ENCODE measurements at regions not wholly inside any gene's neighbourhood (a gene's known extent, or its start where the extent isn't known, plus 50 kb on each side); places are given as distances from the start of the nearest gene placed in this dataset.
A peak's percentile ranks its signal among the peaks of the same experiment; 100 is the strongest.
"Not testable (repeated sequence)": the region's sequence is repeated elsewhere in the genome, so short reads cannot be mapped to it uniquely, and the experiment has no call there.

DNA sequence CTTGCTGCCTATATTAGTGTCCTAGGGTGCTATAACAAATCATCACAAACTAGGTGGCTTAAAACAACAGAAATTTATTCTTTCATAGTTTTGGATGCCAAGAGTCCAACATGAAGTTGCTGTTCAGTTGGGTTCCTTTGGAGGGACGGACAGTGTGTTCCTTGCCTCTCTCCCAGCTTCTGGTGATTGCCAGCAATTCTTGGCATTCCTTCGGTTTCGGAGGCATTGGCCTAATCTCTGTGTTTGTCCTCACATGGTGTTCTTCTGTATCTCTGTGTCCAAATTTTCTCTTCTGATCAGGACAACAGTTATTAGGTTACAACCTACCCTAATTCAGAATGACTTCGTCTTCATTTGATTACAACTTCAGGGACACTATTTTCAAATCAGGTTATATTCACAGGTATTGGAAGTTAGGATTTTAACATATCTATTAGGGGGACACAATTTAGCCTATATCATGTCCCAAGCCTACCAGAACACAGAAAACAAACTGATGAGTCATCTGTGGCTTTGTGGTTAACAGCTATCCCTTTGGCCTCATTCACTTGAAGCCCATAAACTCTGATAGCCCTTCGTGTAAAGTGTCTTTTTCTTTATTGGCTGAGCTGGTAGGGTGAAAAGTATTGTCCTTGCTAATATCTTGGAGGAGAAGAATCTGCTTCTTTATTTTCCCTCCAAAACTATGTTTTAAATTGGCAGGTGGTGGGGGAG is 83.2 kb upstream of the PAPPA2 start:
- no peak for TF ChIP-seq EZH2 (IDR thresholded peaks at IDR 0.05; ENCODE audit: borderline replicate concordance, low read depth, low read length, severe bottlenecking)
- TF ChIP-seq CTCF (IDR thresholded peaks at IDR 0.05; ENCODE audit: borderline replicate concordance, extremely low read depth, low read length, poor library complexity, severe bottlenecking) = no peak
- DNase-seq = no peak
- H3K4me2 ChIP-seq (ENCODE audit: insufficient read depth, low read length) = no peak overlapping the region

GRCh38 chr1:176374967-176375569 is 87.9 kb upstream of the PAPPA2 start:
- H3K36me3 ChIP-seq (ENCODE audit: insufficient read depth, low read length) = no peaks in the 10 kb centered on the region
- no peaks in the 10 kb centered on the region for H3K9me3 ChIP-seq (ENCODE audit: insufficient read depth, low read length, severe bottlenecking)
- H3K9ac ChIP-seq (ENCODE audit: low read depth, low read length) = no peak overlapping the region
- ATAC-seq (ENCODE audit: insufficient read depth, low read depth) = peak; percentile 96
- H2AFZ ChIP-seq (ENCODE audit: low read depth, low read length) = no peak overlapping the region; the same call in 1 of the 2 replicates
- no peak overlapping the region for H3K4me2 ChIP-seq (ENCODE audit: insufficient read depth, low read length)
- H3K79me2 ChIP-seq (ENCODE audit: insufficient read depth, low read length) = no peaks in the 10 kb centered on the region
- TF ChIP-seq CTCF (IDR thresholded peaks at IDR 0.05; ENCODE audit: borderline replicate concordance, extremely low read depth, low read length, poor library complexity, severe bottlenecking) (peak; percentile 95), EZH2 (IDR thresholded peaks at IDR 0.05; ENCODE audit: borderline replicate concordance, low read depth, low read length, severe bottlenecking) (no peak)
- no peaks in the 10 kb centered on the region for H3K27me3 ChIP-seq (ENCODE audit: insufficient read depth, low read length, poor library complexity)
- peak; percentile 82 for DNase-seq
- no peak overlapping the region for H3K4me3 ChIP-seq (ENCODE audit: low read depth in 1 of 2, low read length in 2 of 2)
- H4K20me1 ChIP-seq (ENCODE audit: insufficient read depth, low read length) = no peaks in the 10 kb centered on the region
- H3K27ac ChIP-seq (ENCODE audit: low read length) = no peak overlapping the region
- no peaks in the 10 kb centered on the region for H3K4me1 ChIP-seq (ENCODE audit: insufficient read depth, low read length)

More for the DNA sequence above, 83.2 kb upstream of the PAPPA2 start:
- Histone ChIP-seq H3K9me3 (ENCODE audit: insufficient read depth, low read length, severe bottlenecking) (no peaks in the 10 kb centered on the region), H3K9ac (ENCODE audit: low read depth, low read length) (no peak overlapping the region), H2AFZ (ENCODE audit: low read depth, low read length) (no peak overlapping the region), H3K27me3 (ENCODE audit: insufficient read depth, low read length, poor library complexity) (no peaks in the 10 kb centered on the region), H3K4me1 (ENCODE audit: insufficient read depth, low read length) (no peaks in the 10 kb centered on the region), H3K79me2 (ENCODE audit: insufficient read depth, low read length) (no peaks in the 10 kb centered on the region), H3K4me3 (ENCODE audit: low read depth in 1 of 2, low read length in 2 of 2) (no peak overlapping the region), H3K36me3 (ENCODE audit: insufficient read depth, low read length) (no peaks in the 10 kb centered on the region), H4K20me1 (ENCODE audit: insufficient read depth, low read length) (no peaks in the 10 kb centered on the region), H3K27ac (ENCODE audit: low read length) (no peak overlapping the region)
- ATAC-seq (ENCODE audit: insufficient read depth, low read depth) = no peak

DNA sequence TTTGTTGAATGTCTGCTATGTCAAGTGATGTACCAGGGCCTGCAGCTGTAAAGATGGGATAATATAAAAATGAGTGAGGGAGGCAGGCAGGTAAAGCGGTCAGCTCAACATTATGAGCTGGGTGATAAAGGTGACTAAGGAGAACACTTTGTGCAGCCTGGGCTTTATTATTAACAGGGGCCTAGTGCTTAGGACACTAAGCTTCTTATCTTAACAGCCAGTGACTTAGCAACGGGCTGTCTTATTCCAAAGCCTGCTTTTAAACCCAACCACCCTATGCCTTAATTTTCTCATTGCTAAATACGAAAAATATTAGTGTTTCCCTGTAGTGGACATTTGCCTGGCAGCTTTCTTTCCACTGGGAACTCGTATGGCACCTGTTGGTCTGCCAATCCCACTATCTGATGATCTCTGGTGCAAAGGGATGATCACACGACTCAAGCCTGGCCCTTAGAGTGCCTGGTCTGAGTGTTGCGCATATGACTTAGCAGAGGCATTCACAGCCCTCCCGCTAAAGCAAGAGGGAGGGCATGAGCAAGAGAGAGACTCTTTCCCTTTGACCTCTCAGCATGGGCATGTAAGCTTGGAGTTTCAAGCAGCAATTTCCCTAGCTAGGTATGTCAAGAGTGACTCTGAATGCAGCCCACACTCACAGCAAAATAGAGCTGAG is 98.6 kb upstream of the PAPPA2 start:
- TF ChIP-seq CTCF (IDR thresholded peaks at IDR 0.05; ENCODE audit: borderline replicate concordance, extremely low read depth, low read length, poor library complexity, severe bottlenecking) (no peak), EZH2 (IDR thresholded peaks at IDR 0.05; ENCODE audit: borderline replicate concordance, low read depth, low read length, severe bottlenecking) (no peak)
- Histone ChIP-seq H3K4me2 (ENCODE audit: insufficient read depth, low read length) (no peak overlapping the region), H3K4me1 (ENCODE audit: insufficient read depth, low read length) (no peaks in the 10 kb centered on the region), H3K79me2 (ENCODE audit: insufficient read depth, low read length) (no peaks in the 10 kb centered on the region), H3K27me3 (ENCODE audit: insufficient read depth, low read length, poor library complexity) (peaks cover 6% of the 10 kb centered on the region), H3K4me3 (ENCODE audit: low read depth in 1 of 2, low read length in 2 of 2) (no peak overlapping the region), H3K9ac (ENCODE audit: low read depth, low read length) (no peak overlapping the region), H2AFZ (ENCODE audit: low read depth, low read length) (no peak overlapping the region), H3K36me3 (ENCODE audit: insufficient read depth, low read length) (no peaks in the 10 kb centered on the region), H3K9me3 (ENCODE audit: insufficient read depth, low read length, severe bottlenecking) (no peaks in the 10 kb centered on the region), H4K20me1 (ENCODE audit: insufficient read depth, low read length) (no peaks in the 10 kb centered on the region), H3K27ac (ENCODE audit: low read length) (no peak overlapping the region)
- DNase-seq = no peak
- ATAC-seq (ENCODE audit: insufficient read depth, low read depth) = no peak

GRCh38 chr1:176349135-176349715 is 113.8 kb upstream of the PAPPA2 start:
- not testable (repeated sequence) for ATAC-seq (ENCODE audit: insufficient read depth, low read depth); H3K79me2 ChIP-seq (ENCODE audit: insufficient read depth, low read length); H3K4me3 ChIP-seq (ENCODE audit: low read depth in 1 of 2, low read length in 2 of 2); H2AFZ ChIP-seq (ENCODE audit: low read depth, low read length); H4K20me1 ChIP-seq (ENCODE audit: insufficient read depth, low read length); H3K4me1 ChIP-seq (ENCODE audit: insufficient read depth, low read length); H3K27me3 ChIP-seq (ENCODE audit: insufficient read depth, low read length, poor library complexity); H3K9ac ChIP-seq (ENCODE audit: low read depth, low read length); H3K27ac ChIP-seq (ENCODE audit: low read length); H3K4me2 ChIP-seq (ENCODE audit: insufficient read depth, low read length); H3K36me3 ChIP-seq (ENCODE audit: insufficient read depth, low read length); DNase-seq
- peaks cover 12% of the 10 kb centered on the region for H3K9me3 ChIP-seq (ENCODE audit: insufficient read depth, low read length, severe bottlenecking)
